ENCODE measurements at regions not wholly inside any gene's neighbourhood (a gene's known extent, or its start where the extent isn't known, plus 50 kb on each side); places are given as distances from the start of the nearest gene placed in this dataset.

GRCh38 chr14:46053221-46053620 is 598.4 kb downstream of the RPL10L start:
- Histone ChIP-seq H3K4me1 (ENCODE audit: insufficient read depth, insufficient read length) (no peaks in the 10 kb centered on the region), H3K36me3 (ENCODE audit: insufficient read depth, insufficient read length, low read length) (no peaks in the 10 kb centered on the region)
- DNase-seq (ENCODE audit: low read depth, low spot score), result no peak

GRCh38 chr14:46051796-46052195 is 599.8 kb downstream of the RPL10L start:
- H3K27me3 ChIP-seq (ENCODE audit: insufficient read depth, insufficient read length), result no peaks in the 10 kb centered on the region
- H3K4me3 ChIP-seq (ENCODE audit: insufficient read length, low read depth), result no peak overlapping the region
- H3K9ac ChIP-seq (ENCODE audit: insufficient read length, low read depth), result no peak overlapping the region
- H3K9me3 ChIP-seq (ENCODE audit: insufficient read depth, low read length), result no peaks in the 10 kb centered on the region
- TF ChIP-seq ZNF274 (IDR thresholded peaks at IDR 0.05; ENCODE audit: low read depth, low read length), result no peak
- TF ChIP-seq YY1 (IDR thresholded peaks at IDR 0.05; ENCODE audit: insufficient read depth, insufficient read length), result no peak
- TF ChIP-seq SUZ12 (IDR thresholded peaks at IDR 0.05; ENCODE audit: extremely low read depth, insufficient read depth, insufficient read length), result no peak
- no peaks in the 10 kb centered on the region for H3K36me3 ChIP-seq (ENCODE audit: insufficient read depth, insufficient read length, low read length)
- H3K4me1 ChIP-seq (ENCODE audit: insufficient read depth, insufficient read length), result no peaks in the 10 kb centered on the region
- DNase-seq (ENCODE audit: low read depth, low spot score), result no peak

More at GRCh38 chr14:46053221-46053620, 598.4 kb downstream of the RPL10L start:
- H3K27me3 ChIP-seq (ENCODE audit: insufficient read depth, insufficient read length), result no peaks in the 10 kb centered on the region
- no peak overlapping the region for H3K9ac ChIP-seq (ENCODE audit: insufficient read length, low read depth)
- TF ChIP-seq SUZ12 (IDR thresholded peaks at IDR 0.05; ENCODE audit: extremely low read depth, insufficient read depth, insufficient read length) (no peak), YY1 (IDR thresholded peaks at IDR 0.05; ENCODE audit: insufficient read depth, insufficient read length) (no peak), ZNF274 (IDR thresholded peaks at IDR 0.05; ENCODE audit: low read depth, low read length) (no peak)
- no peaks in the 10 kb centered on the region for H3K9me3 ChIP-seq (ENCODE audit: insufficient read depth, low read length)
- H3K4me3 ChIP-seq (ENCODE audit: insufficient read length, low read depth), result no peak overlapping the region

GRCh38 chr14:46048127-46048526 is 603.5 kb downstream of the RPL10L start:
- Histone ChIP-seq H3K9me3 (ENCODE audit: insufficient read depth, low read length) (no peaks in the 10 kb centered on the region), H3K9ac (ENCODE audit: insufficient read length, low read depth) (no peak overlapping the region), H3K4me1 (ENCODE audit: insufficient read depth, insufficient read length) (no peaks in the 10 kb centered on the region), H3K36me3 (ENCODE audit: insufficient read depth, insufficient read length, low read length) (no peaks in the 10 kb centered on the region), H3K27me3 (ENCODE audit: insufficient read depth, insufficient read length) (no peaks in the 10 kb centered on the region), H3K4me3 (ENCODE audit: insufficient read length, low read depth) (no peak overlapping the region)
- DNase-seq (ENCODE audit: low read depth, low spot score), result peak; percentile 35
- TF ChIP-seq ZNF274 (IDR thresholded peaks at IDR 0.05; ENCODE audit: low read depth, low read length) (no peak), YY1 (IDR thresholded peaks at IDR 0.05; ENCODE audit: insufficient read depth, insufficient read length) (no peak), SUZ12 (IDR thresholded peaks at IDR 0.05; ENCODE audit: extremely low read depth, insufficient read depth, insufficient read length) (no peak)

GRCh38 chr14:46036099-46036498 is 615.5 kb downstream of the RPL10L start:
- H3K9me3 ChIP-seq (ENCODE audit: insufficient read depth, low read length), result no peaks in the 10 kb centered on the region

GRCh38 chr14:46034305-46034704 is 617.3 kb downstream of the RPL10L start:
- no peaks in the 10 kb centered on the region for H3K4me1 ChIP-seq (ENCODE audit: insufficient read depth, insufficient read length)
- DNase-seq (ENCODE audit: low read depth, low spot score), result no peak
- H3K9me3 ChIP-seq (ENCODE audit: insufficient read depth, low read length), result no peaks in the 10 kb centered on the region
- TF ChIP-seq SUZ12 (IDR thresholded peaks at IDR 0.05; ENCODE audit: extremely low read depth, insufficient read depth, insufficient read length) (no peak), ZNF274 (IDR thresholded peaks at IDR 0.05; ENCODE audit: low read depth, low read length) (no peak), YY1 (IDR thresholded peaks at IDR 0.05; ENCODE audit: insufficient read depth, insufficient read length) (no peak)
- no peaks in the 10 kb centered on the region for H3K27me3 ChIP-seq (ENCODE audit: insufficient read depth, insufficient read length)
- H3K36me3 ChIP-seq (ENCODE audit: insufficient read depth, insufficient read length, low read length), result no peaks in the 10 kb centered on the region
- H3K9ac ChIP-seq (ENCODE audit: insufficient read length, low read depth), result no peak overlapping the region
- H3K4me3 ChIP-seq (ENCODE audit: insufficient read length, low read depth), result no peak overlapping the region

More at GRCh38 chr14:46036099-46036498, 615.5 kb downstream of the RPL10L start:
- H3K4me1 ChIP-seq (ENCODE audit: insufficient read depth, insufficient read length), result no peaks in the 10 kb centered on the region
- no peak for DNase-seq (ENCODE audit: low read depth, low spot score)
- TF ChIP-seq SUZ12 (IDR thresholded peaks at IDR 0.05; ENCODE audit: extremely low read depth, insufficient read depth, insufficient read length) (no peak), YY1 (IDR thresholded peaks at IDR 0.05; ENCODE audit: insufficient read depth, insufficient read length) (no peak)
- H3K4me3 ChIP-seq (ENCODE audit: insufficient read length, low read depth), result no peak overlapping the region
- no peaks in the 10 kb centered on the region for H3K27me3 ChIP-seq (ENCODE audit: insufficient read depth, insufficient read length)
- H3K36me3 ChIP-seq (ENCODE audit: insufficient read depth, insufficient read length, low read length), result no peaks in the 10 kb centered on the region
- H3K9ac ChIP-seq (ENCODE audit: insufficient read length, low read depth), result no peak overlapping the region

- Histone ChIP-seq H3K4me3 (ENCODE audit: insufficient read length, low read depth) (no peak overlapping the region), H3K27me3 (ENCODE audit: insufficient read depth, insufficient read length) (no peaks in the 10 kb centered on the region), H3K9ac (ENCODE audit: insufficient read length, low read depth) (no peak overlapping the region), H3K36me3 (ENCODE audit: insufficient read depth, insufficient read length, low read length) (no peaks in the 10 kb centered on the region), H3K9me3 (ENCODE audit: insufficient read depth, low read length) (no peaks in the 10 kb centered on the region), H3K4me1 (ENCODE audit: insufficient read depth, insufficient read length) (no peaks in the 10 kb centered on the region)
- DNase-seq (ENCODE audit: low read depth, low spot score), result no peak
- no peak for TF ChIP-seq YY1 (IDR thresholded peaks at IDR 0.05; ENCODE audit: insufficient read depth, insufficient read length)
- no peak for TF ChIP-seq ZNF274 (IDR thresholded peaks at IDR 0.05; ENCODE audit: low read depth, low read length)
- no peak for TF ChIP-seq SUZ12 (IDR thresholded peaks at IDR 0.05; ENCODE audit: extremely low read depth, insufficient read depth, insufficient read length)
These were observed 632.6 kb downstream of the RPL10L start for GRCh38 chr14:46018846-46019420.

- DNase-seq (ENCODE audit: low read depth, low spot score), result no peak
- no peak overlapping the region for H3K9ac ChIP-seq (ENCODE audit: insufficient read length, low read depth)
- H3K27me3 ChIP-seq (ENCODE audit: insufficient read depth, insufficient read length), result no peaks in the 10 kb centered on the region
- H3K4me1 ChIP-seq (ENCODE audit: insufficient read depth, insufficient read length), result no peaks in the 10 kb centered on the region
- TF ChIP-seq YY1 (IDR thresholded peaks at IDR 0.05; ENCODE audit: insufficient read depth, insufficient read length), result no peak
- no peak for TF ChIP-seq ZNF274 (IDR thresholded peaks at IDR 0.05; ENCODE audit: low read depth, low read length)
- no peak for TF ChIP-seq SUZ12 (IDR thresholded peaks at IDR 0.05; ENCODE audit: extremely low read depth, insufficient read depth, insufficient read length)
- no peak overlapping the region for H3K4me3 ChIP-seq (ENCODE audit: insufficient read length, low read depth)
- no peaks in the 10 kb centered on the region for H3K36me3 ChIP-seq (ENCODE audit: insufficient read depth, insufficient read length, low read length)
- peaks cover 7% of the 10 kb centered on the region; the same call in 1 of the 2 replicates for H3K9me3 ChIP-seq (ENCODE audit: insufficient read depth, low read length)
These were observed 643.2 kb downstream of the RPL10L start for GRCh38 chr14:46008348-46008747.
